H9 (cell line): ENCODE measurements at regions not wholly inside any gene's neighbourhood (a gene's known extent, or its start where the extent isn't known, plus 50 kb on each side); places are given as distances from the start of the nearest gene placed in this dataset.

ENCODE experiments used
- DNase-seq: peaks from one replicate; pipeline ENCODE4 v3.0.0-alpha.2; 2017
- H2AFZ ChIP-seq: one replicate; pipeline ENCODE4 v1.6.1; 2013; ENCODE audit warnings: mild to moderate bottlenecking, low read length, control low read depth, moderate library complexity
- H2AK5ac ChIP-seq: 2 replicates; pipeline ENCODE4 v1.6.1; 2013; ENCODE audit warnings: low read length, control low read depth, mixed read lengths; ENCODE audit not compliant: insufficient read length
- H2BK120ac ChIP-seq: one replicate; pipeline ENCODE4 v1.6.1; 2013; ENCODE audit warnings: low read depth, mild to moderate bottlenecking, low read length, control low read depth, inconsistent platforms; ENCODE audit not compliant: poor library complexity, severe bottlenecking
- H2BK12ac ChIP-seq: 2 replicates; pipeline ENCODE4 v1.6.1; 2013; ENCODE audit warnings: low read length, control low read depth, mixed read lengths, low read depth; ENCODE audit not compliant: insufficient read length
- H2BK15ac ChIP-seq: 2 replicates; pipeline ENCODE4 v1.6.1; 2013; ENCODE audit warnings: low read depth, low read length, control low read depth
- H2BK20ac ChIP-seq: one replicate; pipeline ENCODE4 v1.6.1; 2013; ENCODE audit warnings: low read depth, mild to moderate bottlenecking, low read length, control low read depth, inconsistent platforms; ENCODE audit not compliant: poor library complexity, severe bottlenecking
- H2BK5ac ChIP-seq: 2 replicates; pipeline ENCODE4 v1.6.1; 2013; ENCODE audit warnings: low read length, control low read depth, mixed read lengths; ENCODE audit not compliant: insufficient read length
- H3K14ac ChIP-seq: 2 replicates; pipeline ENCODE4 v1.6.1; 2013; ENCODE audit warnings: low read length, control low read depth; ENCODE audit not compliant: insufficient read depth
- H3K18ac ChIP-seq: 2 replicates; pipeline ENCODE4 v1.6.1; 2013; ENCODE audit warnings: low read depth, mild to moderate bottlenecking, mixed read lengths, low read length, control low read depth; ENCODE audit not compliant: insufficient read length
- H3K23ac ChIP-seq: 2 replicates; pipeline ENCODE4 v1.6.1; 2013; ENCODE audit warnings: low read length, control low read depth, mixed read lengths, low read depth; ENCODE audit not compliant: insufficient read length
- H3K23me2 ChIP-seq: 2 replicates; pipeline ENCODE4 v1.6.1; 2013; ENCODE audit warnings: low read depth, mild to moderate bottlenecking, mixed read lengths, low read length, control low read depth; ENCODE audit not compliant: insufficient read length, poor library complexity, severe bottlenecking
- H3K27ac ChIP-seq: 2 replicates; pipeline ENCODE4 v1.5.1; 2013; ENCODE audit warnings: low read length, control low read depth, mixed read lengths, low read depth; ENCODE audit not compliant: insufficient read length
- H3K27me3 ChIP-seq: 2 replicates; pipeline ENCODE4 v1.6.1; 2013; ENCODE audit warnings: low read length, control low read depth, inconsistent platforms; ENCODE audit not compliant: insufficient read depth
- H3K4ac ChIP-seq: 2 replicates; pipeline ENCODE4 v1.6.1; 2013; ENCODE audit warnings: low read depth, mild to moderate bottlenecking, control low read depth, inconsistent platforms, low read length, moderate library complexity
- H3K4me1 ChIP-seq: 2 replicates; pipeline ENCODE4 v1.6.1; 2013; ENCODE audit warnings: low read length, control low read depth, inconsistent platforms; ENCODE audit not compliant: insufficient read depth
- H3K4me2 ChIP-seq: 2 replicates; pipeline ENCODE4 v1.6.1; 2013; ENCODE audit warnings: low read length, control low read depth, mixed read lengths; ENCODE audit not compliant: insufficient read length, insufficient read depth
- H3K56ac ChIP-seq: 2 replicates; pipeline ENCODE4 v1.6.1; 2013; ENCODE audit warnings: low read depth, mild to moderate bottlenecking, mixed read lengths, low read length, control low read depth; ENCODE audit not compliant: insufficient read length
- H3K79me1 ChIP-seq: 2 replicates; pipeline ENCODE4 v1.6.1; 2013; ENCODE audit warnings: low read depth, mild to moderate bottlenecking, moderate library complexity, low read length, control low read depth, inconsistent platforms; ENCODE audit not compliant: insufficient read depth, poor library complexity, severe bottlenecking
- H3K79me2 ChIP-seq: 2 replicates; pipeline ENCODE4 v1.6.1; 2013; ENCODE audit warnings: low read length, control low read depth, inconsistent platforms; ENCODE audit not compliant: insufficient read depth
- H3K9ac ChIP-seq: 2 replicates; pipeline ENCODE4 v1.6.1; 2013; ENCODE audit warnings: low read length, control low read depth, mixed read lengths; ENCODE audit not compliant: insufficient read length; ENCODE audit errors: extremely low read depth
- H3K9me3 ChIP-seq: one replicate; pipeline ENCODE4 v1.6.1; 2013; ENCODE audit warnings: low read depth, low read length, inconsistent platforms; ENCODE audit not compliant: control insufficient read depth
- H3T11ph ChIP-seq: one replicate; pipeline ENCODE4 v1.6.1; 2013; ENCODE audit warnings: mild to moderate bottlenecking, low read length, control low read depth, inconsistent platforms
- H4K20me1 ChIP-seq: one replicate; pipeline ENCODE4 v1.6.1; 2013; ENCODE audit not compliant: control insufficient read depth, insufficient read length, insufficient read depth
- H4K5ac ChIP-seq: 2 replicates; pipeline ENCODE4 v1.6.1; 2013; ENCODE audit warnings: low read depth, mild to moderate bottlenecking, mixed read lengths, low read length, control low read depth; ENCODE audit not compliant: insufficient read length
- H4K8ac ChIP-seq: replicated peaks from 2 replicates; pipeline ENCODE4 v1.6.1; 2013; ENCODE audit warnings: low read length, control low read depth, mixed read lengths, low read depth; ENCODE audit not compliant: insufficient read length
- H4K91ac ChIP-seq: 2 replicates; pipeline ENCODE4 v1.6.1; 2013; ENCODE audit warnings: low read depth, mild to moderate bottlenecking, moderate library complexity, mixed read lengths, low read length, control low read depth; ENCODE audit not compliant: insufficient read length
- H3K27ac Mint-ChIP-seq, 3 experiments: 2 replicates in 2 of 3; 3 replicates in 1 of 3; pipeline ENCODE4 v1.8.0; 2020 to 2021; ENCODE audit warnings: mixed read lengths in 3 of 3, mild to moderate bottlenecking in 1 of 3, moderate library complexity in 1 of 3
- H3K27me3 Mint-ChIP-seq: 2 replicates; pipeline ENCODE4 v1.8.0; 2021; ENCODE audit warnings: low read depth, mild to moderate bottlenecking, moderate library complexity, mixed read lengths
- H3K36me3 Mint-ChIP-seq, 3 experiments: 2 replicates in 2 of 3; 3 replicates in 1 of 3; pipeline ENCODE4 v1.8.0; 2020 to 2021; ENCODE audit warnings: low read depth in 3 of 3, mixed read lengths in 3 of 3; ENCODE audit not compliant: insufficient read depth in 1 of 3
- H3K4me1 Mint-ChIP-seq, 2 experiments: 2 replicates each; pipeline ENCODE4 v1.8.0; 2020; ENCODE audit warnings: mixed read lengths in 2 of 2
- H3K4me3 Mint-ChIP-seq, 2 experiments: 2 replicates in 1 of 2; 3 replicates in 1 of 2; pipeline ENCODE4 v1.8.0; 2020 to 2021; ENCODE audit warnings: mild to moderate bottlenecking in 2 of 2, mixed read lengths in 2 of 2, moderate library complexity in 1 of 2
- H3K9me3 Mint-ChIP-seq, 2 experiments: 2 replicates in 1 of 2; 3 replicates in 1 of 2; pipeline ENCODE4 v1.8.0; 2020; ENCODE audit warnings: mild to moderate bottlenecking in 2 of 2, mixed read lengths in 2 of 2, moderate library complexity in 1 of 2
- CTCF ChIP-seq: fragments of 200-600 bp; sonication (generic); conservative IDR thresholded peaks from 3 replicates; pipeline ENCODE4 v1.8.0; 2021; ENCODE audit warnings: antibody characterized with exemption, mild to moderate bottlenecking
- WGBS: extraction: QIAGEN DNeasy Blood & Tissue Kit; methylation state at CpG from one replicate; pipeline ENCODE4 v1.1.7; 2013; ENCODE audit warnings: missing lambda C conversion rate, low lambda C conversion rate, mixed read lengths; ENCODE audit not compliant: insufficient read length; ENCODE audit errors: extremely low coverage; 5-methylcytosine and 5-hydroxymethylcytosine counted together

GRCh38 chr3:88921986-88922385, 185.4 kb upstream of the EPHA3 start:
- no peak overlapping the region for H3K4me3 Mint-ChIP-seq
- H4K8ac ChIP-seq: no peak overlapping the region

More at GRCh38 chr3:88921986-88922385, 185.4 kb upstream of the EPHA3 start:
- Histone ChIP-seq H3K14ac (no peak overlapping the region), H3K23me2 (no peaks in the 10 kb centered on the region), H2BK20ac (no peak overlapping the region), H4K5ac (no peak overlapping the region), H3K79me2 (no peaks in the 10 kb centered on the region), H3K9me3 (no peaks in the 10 kb centered on the region), H3K79me1 (no peaks in the 10 kb centered on the region), H4K20me1 (no peaks in the 10 kb centered on the region), H3T11ph (no peak overlapping the region), H2AFZ (no peak overlapping the region), H3K9ac (no peak overlapping the region), H3K56ac (no peak overlapping the region), H3K18ac (no peak overlapping the region), H2BK120ac (no peak overlapping the region), H3K4me2 (no peak overlapping the region), H3K4ac (no peak overlapping the region), H2BK5ac (no peak overlapping the region), H4K91ac (no peak overlapping the region), H2BK15ac (no peak overlapping the region), H2BK12ac (no peak overlapping the region), H3K23ac (no peak overlapping the region), H2AK5ac (no peak overlapping the region), H3K4me1 (no peaks in the 10 kb centered on the region), H3K27ac (no peak overlapping the region), H3K27me3 (no peaks in the 10 kb centered on the region)
- Mint-ChIP-seq H3K36me3 (no peaks in the 10 kb centered on the region; a peak in 1 of 7 replicates), H3K27me3 (no peaks in the 10 kb centered on the region), H3K4me1 (peaks cover 7% of the 10 kb centered on the region in 2 experiments; a peak in 3 of 4 replicates), H3K9me3 (no peaks in the 10 kb centered on the region), H3K27ac (no peak overlapping the region)
- WGBS: no CpG with 5 or more reads among the region's 2 CpGs
- DNase-seq: no peak
- TF ChIP-seq CTCF: no peak
